ENCODE measurements at regions not wholly inside any gene's neighbourhood (a gene's known extent, or its start where the extent isn't known, plus 50 kb on each side); places are given as distances from the start of the nearest gene placed in this dataset.
"Not testable (repeated sequence)": the region's sequence is repeated elsewhere in the genome, so short reads cannot be mapped to it uniquely, and the experiment has no call there.

DNA sequence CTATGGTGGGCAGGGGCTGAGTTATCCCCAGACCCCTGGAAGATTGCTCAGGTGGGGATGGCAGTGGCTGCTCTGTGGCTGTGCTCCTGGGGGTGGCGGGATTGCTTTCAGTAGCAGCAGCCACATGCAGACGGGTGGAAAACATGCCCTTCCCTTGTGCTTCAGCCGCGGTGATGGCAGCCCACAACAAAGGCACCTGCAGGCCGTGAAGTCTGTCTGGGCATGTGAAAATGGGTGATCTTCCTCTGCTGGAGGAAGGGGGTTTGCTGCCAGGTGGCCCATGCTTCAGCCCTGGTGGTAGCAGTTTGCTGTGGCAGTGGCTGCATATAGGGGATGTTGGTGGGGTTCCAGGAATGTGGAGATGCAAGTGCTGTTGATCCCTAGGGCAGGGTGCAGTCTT is 326.2 kb upstream of the RGS6 start:
- no peak for DNase-seq (ENCODE audit: low read depth)

DNA sequence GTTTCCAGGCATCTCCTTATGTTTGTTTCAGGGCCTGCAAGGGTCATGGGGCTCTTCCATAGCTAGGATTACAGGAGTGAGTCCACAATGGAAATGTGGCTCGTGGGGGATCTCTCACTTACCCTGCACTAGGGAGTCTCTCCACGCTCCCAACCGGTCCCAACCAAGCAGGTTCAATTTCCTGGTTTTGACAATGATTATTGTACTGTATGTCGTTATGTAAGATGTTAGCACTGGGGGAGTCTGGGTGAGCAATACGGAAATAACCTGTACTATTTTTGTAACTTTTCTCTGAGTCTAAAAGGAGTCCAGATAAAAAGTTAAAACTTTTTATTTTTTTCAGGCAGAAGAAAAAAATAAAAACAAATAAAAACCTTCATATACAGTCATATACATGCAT is 325.7 kb upstream of the RGS6 start:
- no peak for DNase-seq (ENCODE audit: low read depth)

DNA sequence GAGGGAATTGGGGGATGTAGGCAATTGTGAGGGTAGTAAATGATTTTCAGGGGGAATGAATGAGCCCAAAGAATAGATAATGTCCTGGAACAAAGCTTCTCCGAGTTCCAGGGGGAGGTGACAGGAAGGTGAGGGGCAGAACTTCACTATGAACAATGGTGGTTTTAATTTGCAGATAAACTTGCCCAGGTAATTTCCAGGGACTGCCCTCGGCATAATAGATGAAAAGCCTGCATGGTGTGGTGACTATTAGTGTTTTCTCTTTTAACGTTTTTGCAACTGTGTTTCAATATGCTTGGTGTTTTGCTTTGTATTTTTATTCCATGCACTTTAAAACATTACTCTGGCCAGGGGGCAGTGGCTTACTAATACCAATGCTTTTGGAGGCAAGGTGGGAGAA is 325.2 kb upstream of the RGS6 start:
- DNase-seq (ENCODE audit: low read depth) = no peak

- no peak for DNase-seq (ENCODE audit: low read depth)
Measured at GRCh38 chr14:71610149-71610548, 322.1 kb upstream of the RGS6 start.

DNA sequence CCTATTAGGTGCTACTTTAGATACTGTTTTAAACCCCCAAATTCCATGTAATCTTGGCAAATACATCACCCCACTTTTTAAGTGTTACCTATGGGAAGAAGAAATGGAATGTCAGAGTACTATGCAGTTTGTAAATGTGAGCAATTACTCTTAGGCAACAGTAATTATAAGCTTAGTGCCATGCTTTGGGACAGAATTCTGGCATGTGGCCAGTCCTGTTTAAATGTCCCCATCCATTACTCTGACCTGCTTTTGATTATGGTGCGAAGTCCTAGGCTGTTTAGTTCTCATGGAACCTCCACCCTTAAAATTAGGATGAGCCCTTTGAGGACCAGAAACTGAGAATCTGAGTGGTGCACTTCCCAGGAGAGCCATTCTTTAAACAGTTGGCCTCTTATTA is 321.4 kb upstream of the RGS6 start:
- DNase-seq (ENCODE audit: low read depth) = no peak

DNA sequence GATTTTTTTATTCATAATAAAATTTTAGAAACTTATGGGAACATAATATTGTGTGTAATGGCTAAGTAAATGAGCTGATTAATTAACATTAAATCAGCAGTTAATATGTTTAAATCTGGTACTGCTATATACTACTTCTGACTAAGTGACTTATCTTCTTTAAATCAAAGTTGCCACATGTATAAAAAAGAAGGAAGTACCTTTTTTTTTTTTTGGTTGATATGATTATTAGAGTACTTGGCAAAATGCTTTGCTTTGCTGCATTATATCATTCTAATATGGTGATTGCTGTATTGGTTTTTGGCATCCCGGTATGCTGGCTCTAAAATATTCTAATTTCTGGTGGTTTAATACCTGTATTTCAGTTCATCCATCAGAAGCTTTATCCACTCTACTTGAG is 319.1 kb upstream of the RGS6 start:
- DNase-seq (ENCODE audit: low read depth) = no peak

GRCh38 chr14:71616013-71616412 is 316.2 kb upstream of the RGS6 start:
- DNase-seq (ENCODE audit: low read depth) = no peak

DNA sequence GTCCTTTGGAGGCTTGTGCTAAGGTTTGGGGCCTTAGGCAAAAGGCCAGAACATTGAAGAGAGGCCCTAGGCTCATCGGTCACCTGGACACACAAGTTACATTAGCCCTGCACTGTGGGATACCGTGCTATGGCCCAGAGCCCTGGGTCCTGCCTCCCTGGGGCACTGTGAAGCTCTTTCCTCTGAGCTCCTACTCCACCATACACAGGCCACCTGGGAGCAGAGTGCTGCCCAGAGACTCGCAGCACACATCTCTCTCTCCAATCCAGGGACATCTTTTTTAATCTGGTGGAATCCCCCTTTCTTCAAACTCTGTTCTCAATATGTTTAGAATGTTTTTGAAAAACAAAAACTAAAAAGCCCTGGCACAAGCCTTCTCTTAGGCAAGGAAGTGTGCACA is 314.2 kb upstream of the RGS6 start:
- no peak for DNase-seq (ENCODE audit: low read depth)

- DNase-seq (ENCODE audit: low read depth) = no peak
Measured at GRCh38 chr14:71618716-71619115, 313.5 kb upstream of the RGS6 start.

DNA sequence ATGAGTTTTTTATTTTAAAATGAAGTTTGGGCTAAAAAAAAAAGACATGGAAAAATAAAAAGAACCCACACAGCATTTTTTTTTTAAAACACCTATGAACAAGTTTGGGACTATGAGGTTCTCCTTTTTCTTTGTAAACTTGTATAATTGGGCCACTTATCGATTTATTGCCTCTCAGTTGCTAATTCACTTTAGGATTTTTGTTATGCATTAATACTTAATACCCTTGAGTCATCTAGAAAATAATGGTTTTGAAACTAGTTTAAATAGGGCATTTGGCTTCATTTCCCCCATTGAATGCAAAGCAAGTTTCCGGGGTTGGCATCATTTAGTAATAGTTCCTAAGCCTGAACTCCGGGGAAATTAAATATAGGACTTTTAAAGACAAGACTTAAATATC is 312.8 kb upstream of the RGS6 start:
- no peak for DNase-seq (ENCODE audit: low read depth)

DNA sequence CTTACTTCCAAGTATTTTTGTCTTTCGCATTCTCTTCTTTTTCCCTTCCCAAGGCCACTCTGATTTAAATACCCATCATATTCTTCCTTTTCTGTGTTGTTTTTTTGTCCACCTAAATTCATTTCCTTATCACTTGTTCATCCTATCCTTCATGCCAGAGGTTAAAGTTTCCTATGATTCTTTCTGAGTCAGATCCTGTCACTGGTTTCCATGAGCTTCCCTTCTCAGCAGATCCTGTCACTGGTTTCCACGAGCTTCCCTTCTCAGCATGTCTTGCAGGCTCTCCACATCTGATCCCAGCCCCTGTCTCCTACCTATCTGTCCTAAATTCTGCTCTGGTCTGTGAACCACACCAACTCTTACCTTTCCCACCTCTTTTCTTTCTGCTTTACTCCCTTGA is 311.8 kb upstream of the RGS6 start:
- DNase-seq (ENCODE audit: low read depth) = no peak

GRCh38 chr14:71621276-71621675 is 311.0 kb upstream of the RGS6 start:
- no peak for DNase-seq (ENCODE audit: low read depth)

- DNase-seq (ENCODE audit: low read depth) = no peak
Measured at GRCh38 chr14:71621980-71622605, 310.1 kb upstream of the RGS6 start.

DNA sequence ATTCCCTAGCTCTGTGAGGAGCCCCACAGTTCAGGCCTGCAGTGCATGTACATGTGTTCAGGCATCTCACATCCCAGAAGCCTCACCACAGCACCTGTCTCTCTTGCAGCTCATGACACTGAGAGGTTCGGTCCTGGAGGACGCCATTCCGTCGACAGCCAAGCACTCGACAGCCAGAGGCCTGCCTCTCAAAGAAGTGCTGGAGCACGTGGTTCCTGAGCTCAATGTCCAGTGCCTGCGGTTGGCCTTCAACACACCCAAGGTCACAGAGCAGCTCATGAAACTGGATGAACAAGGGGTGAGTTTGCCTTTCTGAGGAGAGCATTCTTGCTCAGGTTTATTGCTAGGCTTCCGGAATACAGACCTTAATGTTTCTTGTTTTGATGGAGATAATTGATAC is 308.3 kb upstream of the RGS6 start:
- no peak for DNase-seq (ENCODE audit: low read depth)

GRCh38 chr14:71625175-71625574 is 307.1 kb upstream of the RGS6 start:
- DNase-seq (ENCODE audit: low read depth) = no peak

- DNase-seq (ENCODE audit: low read depth) = no peak
Measured at GRCh38 chr14:71625891-71626701, 306.1 kb upstream of the RGS6 start.

DNA sequence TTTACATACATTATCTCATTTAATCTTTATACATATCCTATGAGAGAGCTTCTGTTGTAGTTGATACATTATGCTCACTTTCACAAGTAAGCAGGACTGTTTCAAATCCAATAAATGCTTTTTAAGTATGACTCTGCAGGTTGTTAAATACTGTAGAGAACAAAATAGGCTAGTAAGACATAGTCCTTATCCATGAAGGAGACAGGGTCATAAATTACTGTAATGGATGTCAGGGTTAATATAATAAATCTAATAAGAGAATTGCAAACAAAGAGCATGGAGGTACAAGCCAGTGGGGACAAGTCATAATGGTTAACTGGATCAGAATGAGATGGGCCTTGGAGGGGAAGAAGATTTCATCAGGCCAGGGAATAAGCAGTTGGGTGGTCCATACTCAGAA is 303.8 kb upstream of the RGS6 start:
- DNase-seq (ENCODE audit: low read depth) = no peak

- no peak for DNase-seq (ENCODE audit: low read depth)
Measured at GRCh38 chr14:71629250-71629649, 303.0 kb upstream of the RGS6 start.

GRCh38 chr14:71629765-71630492 is 302.3 kb upstream of the RGS6 start:
- DNase-seq (ENCODE audit: low read depth) = no peak

- not testable (repeated sequence) for DNase-seq (ENCODE audit: low read depth)
Measured at GRCh38 chr14:71631030-71631429, 301.2 kb upstream of the RGS6 start.

DNA sequence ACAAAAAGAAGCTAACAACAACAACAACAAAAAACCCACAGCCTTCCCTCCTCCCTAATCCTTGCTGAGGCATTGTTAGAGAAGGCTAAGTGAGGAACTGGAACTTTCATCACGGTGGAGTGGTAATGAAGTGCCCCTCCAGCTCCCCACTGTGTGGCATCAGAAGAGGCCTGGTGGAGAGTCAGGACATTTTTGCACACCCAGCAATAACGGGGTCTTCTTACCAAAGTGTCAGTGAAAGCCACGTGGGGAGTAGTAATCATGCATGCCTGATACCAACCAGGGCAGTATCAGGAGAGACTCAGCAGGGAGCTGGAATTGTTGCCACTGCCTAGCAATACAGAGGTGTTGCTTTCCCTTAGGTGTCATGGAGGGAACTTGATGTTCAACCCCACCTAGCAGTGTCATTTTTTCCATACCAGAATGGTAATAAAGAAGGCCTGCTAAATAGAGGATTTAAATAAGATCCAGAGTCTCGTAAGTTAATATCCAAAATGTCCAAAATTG is 299.7 kb upstream of the RGS6 start:
- DNase-seq (ENCODE audit: low read depth) = no peak

DNA sequence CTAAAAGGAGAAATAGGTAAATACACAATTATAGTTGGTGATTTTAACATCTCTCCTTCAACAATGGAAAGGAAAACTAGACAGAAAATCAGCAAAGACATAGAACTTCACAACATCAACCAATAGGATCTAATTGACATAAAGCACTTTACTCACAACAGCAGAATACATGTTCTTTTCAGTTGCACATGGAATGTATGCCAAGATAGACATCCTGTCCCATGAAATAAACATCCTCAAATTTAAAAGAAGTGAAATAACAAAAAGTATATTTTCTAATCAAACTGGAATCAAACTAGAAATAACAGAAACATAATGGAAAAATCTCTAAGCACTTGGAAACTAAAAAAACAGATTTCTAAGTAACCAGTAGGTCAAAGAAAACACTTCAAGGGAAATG is 296.2 kb upstream of the RGS6 start:
- no peak for DNase-seq (ENCODE audit: low read depth)

- DNase-seq (ENCODE audit: low read depth) = no peak
Measured at GRCh38 chr14:71636820-71637471, 295.3 kb upstream of the RGS6 start.

All from activated T-cell treated with anti-CD3 and anti-CD28 coated beads for 48 hours (primary cell).